HepG2 (cell line): ENCODE measurements at regions not wholly inside any gene's neighbourhood (a gene's known extent, or its start where the extent isn't known, plus 50 kb on each side); places are given as distances from the start of the nearest gene placed in this dataset.

Source experiments
- AHR ChIP-seq: IDR thresholded peaks from 2 replicates; pipeline ENCODE4 v1.6.1; 2018; ENCODE audit warnings: missing genetic modification reagents, missing compliant biosample characterization
- ASH2L ChIP-seq: fragments of 300-600, 200-600 bp; sonication (generic); IDR thresholded peaks from 2 replicates; pipeline ENCODE4 v1.7.0; 2017; ENCODE audit warnings: low read depth, mild to moderate bottlenecking, moderate library complexity, mixed read lengths, low read length; ENCODE audit not compliant: insufficient read length
- FOSL1 ChIP-seq: sonication (generic); formaldehyde crosslinking; IDR thresholded peaks from 2 replicates; pipeline ENCODE4 v1.9.0; 2021; ENCODE audit warnings: missing genetic modification reagents, borderline replicate concordance
- MED8 ChIP-seq: sonication (generic); formaldehyde crosslinking; IDR thresholded peaks from 2 replicates; pipeline ENCODE4 v1.8.1; 2023; ENCODE audit warnings: mild to moderate bottlenecking, missing genetic modification reagents; ENCODE audit not compliant: insufficient replicate concordance
- NR2C2 ChIP-seq: sonication (generic); formaldehyde crosslinking; IDR thresholded peaks from 2 replicates; pipeline ENCODE4 v1.4.0; 2020; ENCODE audit warnings: missing genetic modification reagents, mild to moderate bottlenecking, moderate library complexity, borderline replicate concordance
- PPARG ChIP-seq: conservative IDR thresholded peaks from 2 replicates; pipeline ENCODE4 v1.6.1; 2016; ENCODE audit warnings: missing biosample characterization, missing genetic modification reagents
- SCMH1 ChIP-seq: sonication (generic); formaldehyde crosslinking; IDR thresholded peaks from 2 replicates; pipeline ENCODE4 v1.9.0; 2021; ENCODE audit warnings: missing genetic modification reagents, mild to moderate bottlenecking, borderline replicate concordance
- SNAI1 ChIP-seq: sonication (generic); formaldehyde crosslinking; IDR thresholded peaks from 2 replicates; pipeline ENCODE4 v1.5.0; 2020; ENCODE audit warnings: mild to moderate bottlenecking, missing genetic modification reagents, borderline replicate concordance
- TOPORS ChIP-seq: sonication (generic); formaldehyde crosslinking; IDR thresholded peaks from 2 replicates; pipeline ENCODE4 v1.8.0; 2023; ENCODE audit warnings: mild to moderate bottlenecking, missing genetic modification reagents
- ZFP91 ChIP-seq: sonication (generic); formaldehyde crosslinking; IDR thresholded peaks from 2 replicates; pipeline ENCODE4 v1.9.0; 2022; ENCODE audit warnings: missing genetic modification reagents, mild to moderate bottlenecking, borderline replicate concordance
- ZNF17 ChIP-seq: sonication (generic); formaldehyde crosslinking; IDR thresholded peaks from 2 replicates; pipeline ENCODE4 v1.5.0; 2020; ENCODE audit warnings: mild to moderate bottlenecking, missing genetic modification reagents
- ZNF629 ChIP-seq: sonication (generic); formaldehyde crosslinking; conservative IDR thresholded peaks from 2 replicates; pipeline ENCODE4 v1.5.0; 2020; ENCODE audit warnings: missing genetic modification reagents
- TF ChIP-seq, protein P1 (sequence below): sonication (generic); formaldehyde crosslinking; IDR thresholded peaks from 2 replicates; pipeline ENCODE4 v1.4.0; 2020; ENCODE audit warnings: missing genetic modification reagents, mild to moderate bottlenecking, borderline replicate concordance
- TF ChIP-seq, protein P2 (sequence below): sonication (generic); formaldehyde crosslinking; IDR thresholded peaks from 2 replicates; pipeline ENCODE4 v1.4.0; 2020; ENCODE audit warnings: missing genetic modification reagents, mild to moderate bottlenecking, borderline replicate concordance
- TF ChIP-seq, protein P3 (sequence below): sonication (generic); formaldehyde crosslinking; IDR thresholded peaks from 2 replicates; pipeline ENCODE4 v1.5.0; 2020; ENCODE audit warnings: missing genetic modification reagents
- TF ChIP-seq, protein P4 (sequence below): sonication (generic); formaldehyde crosslinking; IDR thresholded peaks from 2 replicates; pipeline ENCODE4 v1.4.0; 2020; ENCODE audit warnings: missing genetic modification reagents, borderline replicate concordance

DNA sequence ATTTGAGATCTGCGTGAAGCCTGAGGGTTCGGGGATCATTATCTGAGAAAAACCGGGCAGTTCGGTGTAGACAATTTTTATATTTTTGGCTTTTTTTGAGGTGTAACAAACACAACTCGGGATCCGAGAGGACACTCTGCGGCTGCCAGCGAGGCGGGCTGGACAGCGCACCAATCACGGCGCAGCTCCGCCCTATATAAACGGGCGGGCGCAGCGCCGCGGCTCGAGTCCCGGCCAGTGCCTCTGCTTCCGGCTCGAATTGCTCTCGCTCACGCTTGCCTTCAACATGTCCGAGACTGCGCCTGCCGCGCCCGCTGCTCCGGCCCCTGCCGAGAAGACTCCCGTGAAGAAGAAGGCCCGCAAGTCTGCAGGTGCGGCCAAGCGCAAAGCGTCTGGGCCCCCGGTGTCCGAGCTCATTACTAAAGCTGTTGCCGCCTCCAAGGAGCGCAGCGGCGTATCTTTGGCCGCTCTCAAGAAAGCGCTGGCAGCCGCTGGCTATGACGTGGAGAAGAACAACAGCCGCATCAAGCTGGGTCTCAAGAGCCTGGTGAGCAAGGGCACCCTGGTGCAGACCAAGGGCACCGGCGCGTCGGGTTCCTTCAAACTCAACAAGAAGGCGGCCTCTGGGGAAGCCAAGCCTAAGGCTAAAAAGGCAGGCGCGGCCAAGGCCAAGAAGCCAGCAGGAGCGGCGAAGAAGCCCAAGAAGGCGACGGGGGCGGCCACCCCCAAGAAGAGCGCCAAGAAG, 69.0 kb downstream of the HFE start (continued):
- TF ChIP-seq ZNF17 (no peak), SNAI1 (no peak), AHR (0 out of 2 replicates have a peak, but pooled peaks have one; percentile 23), PPARG (CRISPR knock-in tag) (no peak; the same call in 1 of the 2 replicates), SCMH1 (CRISPR knock-in tag) (no peak), FOSL1 (CRISPR knock-in tag) (0 out of 2 replicates have a peak, but pooled peaks have one; percentile 28), ZFP91 (peak; percentile 84), ASH2L (peak; percentile 84), ZNF629 (CRISPR knock-in tag) (peak; percentile 56), TOPORS (CRISPR knock-in tag) (peak; percentile 92), NR2C2 (CRISPR knock-in tag) (no peak; the same call in 1 of the 2 replicates), MED8 (CRISPR knock-in tag) (peak; percentile 99)
- TF ChIP-seq, protein P1, sequence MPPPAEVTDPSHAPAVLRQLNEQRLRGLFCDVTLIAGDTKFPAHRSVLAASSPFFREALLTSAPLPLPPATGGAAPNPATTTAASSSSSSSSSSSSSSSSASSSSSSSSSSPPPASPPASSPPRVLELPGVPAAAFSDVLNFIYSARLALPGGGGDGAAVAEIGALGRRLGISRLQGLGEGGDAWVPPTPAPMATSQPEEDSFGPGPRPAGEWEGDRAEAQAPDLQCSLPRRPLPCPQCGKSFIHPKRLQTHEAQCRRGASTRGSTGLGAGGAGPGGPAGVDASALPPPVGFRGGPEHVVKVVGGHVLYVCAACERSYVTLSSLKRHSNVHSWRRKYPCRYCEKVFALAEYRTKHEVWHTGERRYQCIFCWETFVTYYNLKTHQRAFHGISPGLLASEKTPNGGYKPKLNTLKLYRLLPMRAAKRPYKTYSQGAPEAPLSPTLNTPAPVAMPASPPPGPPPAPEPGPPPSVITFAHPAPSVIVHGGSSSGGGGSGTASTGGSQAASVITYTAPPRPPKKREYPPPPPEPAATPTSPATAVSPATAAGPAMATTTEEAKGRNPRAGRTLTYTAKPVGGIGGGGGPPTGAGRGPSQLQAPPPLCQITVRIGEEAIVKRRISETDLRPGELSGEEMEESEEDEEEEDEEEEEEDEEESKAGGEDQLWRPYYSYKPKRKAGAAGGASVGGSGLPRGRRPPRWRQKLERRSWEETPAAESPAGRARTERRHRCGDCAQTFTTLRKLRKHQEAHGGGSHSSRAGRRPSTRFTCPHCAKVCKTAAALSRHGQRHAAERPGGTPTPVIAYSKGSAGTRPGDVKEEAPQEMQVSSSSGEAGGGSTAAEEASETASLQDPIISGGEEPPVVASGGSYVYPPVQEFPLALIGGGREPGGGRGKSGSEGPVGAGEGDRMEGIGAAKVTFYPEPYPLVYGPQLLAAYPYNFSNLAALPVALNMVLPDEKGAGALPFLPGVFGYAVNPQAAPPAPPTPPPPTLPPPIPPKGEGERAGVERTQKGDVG = peak; percentile 95
- TF ChIP-seq, protein P2, sequence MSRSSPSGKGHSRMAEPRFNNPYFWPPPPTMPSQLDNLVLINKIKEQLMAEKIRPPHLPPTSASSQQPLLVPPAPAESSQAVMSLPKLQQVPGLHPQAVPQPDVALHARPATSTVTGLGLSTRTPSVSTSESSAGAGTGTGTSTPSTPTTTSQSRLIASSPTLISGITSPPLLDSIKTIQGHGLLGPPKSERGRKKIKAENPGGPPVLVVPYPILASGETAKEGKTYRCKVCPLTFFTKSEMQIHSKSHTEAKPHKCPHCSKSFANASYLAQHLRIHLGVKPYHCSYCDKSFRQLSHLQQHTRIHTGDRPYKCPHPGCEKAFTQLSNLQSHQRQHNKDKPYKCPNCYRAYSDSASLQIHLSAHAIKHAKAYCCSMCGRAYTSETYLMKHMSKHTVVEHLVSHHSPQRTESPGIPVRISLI (CRISPR knock-in tag) = peak; percentile 56; the same call in 1 of the 2 replicates
- TF ChIP-seq, protein P3, sequence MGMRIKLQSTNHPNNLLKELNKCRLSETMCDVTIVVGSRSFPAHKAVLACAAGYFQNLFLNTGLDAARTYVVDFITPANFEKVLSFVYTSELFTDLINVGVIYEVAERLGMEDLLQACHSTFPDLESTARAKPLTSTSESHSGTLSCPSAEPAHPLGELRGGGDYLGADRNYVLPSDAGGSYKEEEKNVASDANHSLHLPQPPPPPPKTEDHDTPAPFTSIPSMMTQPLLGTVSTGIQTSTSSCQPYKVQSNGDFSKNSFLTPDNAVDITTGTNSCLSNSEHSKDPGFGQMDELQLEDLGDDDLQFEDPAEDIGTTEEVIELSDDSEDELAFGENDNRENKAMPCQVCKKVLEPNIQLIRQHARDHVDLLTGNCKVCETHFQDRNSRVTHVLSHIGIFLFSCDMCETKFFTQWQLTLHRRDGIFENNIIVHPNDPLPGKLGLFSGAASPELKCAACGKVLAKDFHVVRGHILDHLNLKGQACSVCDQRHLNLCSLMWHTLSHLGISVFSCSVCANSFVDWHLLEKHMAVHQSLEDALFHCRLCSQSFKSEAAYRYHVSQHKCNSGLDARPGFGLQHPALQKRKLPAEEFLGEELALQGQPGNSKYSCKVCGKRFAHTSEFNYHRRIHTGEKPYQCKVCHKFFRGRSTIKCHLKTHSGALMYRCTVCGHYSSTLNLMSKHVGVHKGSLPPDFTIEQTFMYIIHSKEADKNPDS (CRISPR knock-in tag) = peak; percentile 79; the same call in 1 of the 2 replicates
- TF ChIP-seq, protein P4, sequence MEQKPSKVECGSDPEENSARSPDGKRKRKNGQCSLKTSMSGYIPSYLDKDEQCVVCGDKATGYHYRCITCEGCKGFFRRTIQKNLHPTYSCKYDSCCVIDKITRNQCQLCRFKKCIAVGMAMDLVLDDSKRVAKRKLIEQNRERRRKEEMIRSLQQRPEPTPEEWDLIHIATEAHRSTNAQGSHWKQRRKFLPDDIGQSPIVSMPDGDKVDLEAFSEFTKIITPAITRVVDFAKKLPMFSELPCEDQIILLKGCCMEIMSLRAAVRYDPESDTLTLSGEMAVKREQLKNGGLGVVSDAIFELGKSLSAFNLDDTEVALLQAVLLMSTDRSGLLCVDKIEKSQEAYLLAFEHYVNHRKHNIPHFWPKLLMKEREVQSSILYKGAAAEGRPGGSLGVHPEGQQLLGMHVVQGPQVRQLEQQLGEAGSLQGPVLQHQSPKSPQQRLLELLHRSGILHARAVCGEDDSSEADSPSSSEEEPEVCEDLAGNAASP (CRISPR knock-in tag) = peak; percentile 79
